HG02798 (cell line): ENCODE measurements at regions not wholly inside any gene's neighbourhood (a gene's known extent, or its start where the extent isn't known, plus 50 kb on each side); places are given as distances from the start of the nearest gene placed in this dataset.

Experiments
- ATAC-seq: cut with Tn5 transposase; IDR thresholded peaks from one replicate; pipeline ENCODE4 v1.9.1; 2021; ENCODE audit warnings: mild to moderate bottlenecking; ENCODE audit not compliant: unreplicated experiment, poor library complexity

DNA sequence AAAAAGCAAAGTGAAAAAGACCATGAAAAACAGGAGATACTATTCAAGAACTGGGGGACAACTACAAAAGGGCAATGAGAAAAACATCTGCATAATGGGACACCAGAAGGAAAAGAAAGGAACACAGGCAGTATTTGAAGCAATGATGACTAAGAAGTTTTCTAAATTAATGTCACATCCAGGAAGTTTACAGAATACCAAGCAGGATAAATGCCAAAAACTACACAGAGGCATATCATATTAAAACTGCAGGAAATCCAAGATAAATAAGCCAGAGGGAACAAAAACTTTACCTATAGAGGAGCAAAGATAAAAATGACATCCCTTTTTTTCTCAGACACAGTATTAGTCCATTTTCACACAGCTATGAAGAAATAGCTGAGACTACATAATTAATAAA lies 193.0 kb downstream of the ERMARD start:
- ATAC-seq: no peak

DNA sequence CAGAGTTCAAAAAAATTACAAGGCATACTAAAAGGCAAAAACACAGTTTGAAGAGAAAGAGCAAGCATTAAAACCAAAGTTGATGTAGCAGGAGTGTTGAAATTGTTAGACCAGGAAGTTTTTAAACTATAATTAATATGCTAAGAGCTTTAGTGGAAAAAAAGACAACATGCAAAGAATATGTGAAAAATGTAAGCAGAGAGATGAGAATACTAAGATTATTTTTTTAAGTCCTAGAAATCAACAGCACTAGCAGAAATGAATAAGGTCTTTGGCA lies 192.6 kb downstream of the ERMARD start:
- no peak for ATAC-seq

DNA sequence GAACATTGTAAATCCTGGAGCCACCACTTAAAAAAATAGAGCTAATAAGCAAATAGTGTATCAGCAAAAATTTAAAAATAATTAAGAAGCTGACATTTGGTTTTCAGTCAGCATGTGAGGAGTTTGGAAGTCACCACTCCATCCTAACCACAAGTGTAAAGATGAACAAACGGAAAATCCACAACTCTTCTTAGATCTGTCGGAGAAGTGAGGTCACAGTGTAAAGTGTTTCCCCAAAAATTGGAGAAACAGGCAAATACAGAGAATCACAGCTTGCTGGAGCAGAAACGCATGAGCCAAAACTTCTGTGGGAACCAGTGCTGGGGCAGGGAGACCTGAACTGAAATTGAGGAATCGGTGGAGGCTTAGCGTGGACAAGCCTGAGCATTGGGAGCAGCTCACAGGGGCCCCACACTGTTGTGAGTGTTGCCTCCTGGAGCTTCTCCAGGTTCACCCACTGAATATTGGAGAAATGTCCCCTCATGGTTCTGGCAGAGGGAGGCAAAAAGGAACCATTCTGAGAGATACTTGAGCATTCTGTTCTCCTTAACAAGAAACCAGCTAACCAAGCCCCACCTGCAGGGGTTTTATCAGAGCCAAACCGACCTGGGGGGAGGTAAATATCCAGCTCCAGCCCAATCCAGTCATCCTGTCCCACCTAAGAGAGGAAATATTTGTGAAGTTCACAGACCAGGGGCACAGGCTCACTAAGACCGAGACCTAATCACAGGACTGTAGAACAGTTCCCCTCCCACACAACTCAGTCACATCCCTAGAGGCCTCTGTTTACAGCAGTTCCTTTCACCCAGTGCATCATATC lies 192.0 kb downstream of the ERMARD start:
- no peak for ATAC-seq

DNA sequence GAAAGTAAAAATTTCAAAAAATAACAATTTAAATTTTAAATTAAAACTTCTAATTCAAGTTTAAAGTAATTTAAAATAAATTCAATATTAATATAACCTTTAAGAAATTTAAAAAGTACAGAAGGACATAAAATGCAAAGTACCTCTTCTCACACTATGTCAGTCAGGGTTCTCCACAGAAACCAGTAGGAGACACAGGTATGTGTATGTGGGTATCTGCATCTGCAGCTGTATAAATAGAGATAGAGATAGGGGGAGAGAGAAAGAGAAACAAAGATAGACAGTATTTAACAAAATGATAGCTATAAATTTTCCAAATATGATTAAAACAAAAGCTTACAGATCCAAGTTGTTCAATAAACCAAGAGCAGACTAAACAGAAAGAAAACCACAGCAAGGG lies 190.8 kb downstream of the ERMARD start:
- no peak for ATAC-seq

DNA sequence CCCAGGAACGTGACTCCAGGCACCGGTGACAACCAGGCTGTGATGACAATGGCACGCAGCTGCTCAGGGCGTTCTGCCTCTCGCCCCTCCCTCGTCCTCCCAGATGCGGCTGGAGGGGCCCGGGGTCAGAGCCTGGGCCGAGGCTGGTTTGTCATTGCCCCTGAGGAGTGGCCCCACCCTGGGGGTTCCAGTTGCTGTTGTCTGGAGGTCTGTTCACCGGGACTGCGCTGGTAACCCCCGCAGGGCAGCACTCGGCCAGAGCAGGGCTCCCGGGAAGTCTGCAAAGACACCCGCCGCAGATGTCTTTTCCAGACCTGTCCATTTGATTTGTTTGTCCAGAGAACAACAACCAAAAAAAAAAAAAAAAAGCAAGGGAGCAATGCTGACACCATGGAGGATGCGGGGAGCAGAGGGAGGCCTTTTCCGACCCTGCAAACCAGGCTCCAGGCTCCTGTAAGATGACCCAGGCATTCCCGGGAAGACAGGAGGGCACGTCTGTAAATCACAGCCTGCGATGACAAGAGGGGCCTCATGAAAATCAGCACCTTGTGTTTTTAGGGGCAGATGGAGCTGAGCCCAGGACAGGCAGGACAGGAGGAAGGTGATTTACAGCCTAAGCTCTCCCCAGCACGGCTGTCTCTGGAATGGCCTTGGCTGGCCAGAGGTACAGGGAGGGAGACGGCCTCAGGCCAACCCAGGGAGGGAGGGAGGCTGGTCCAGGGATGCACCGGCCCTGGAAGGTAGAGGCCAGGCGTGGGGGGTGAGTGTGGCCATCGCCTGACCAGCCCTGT lies 189.3 kb downstream of the ERMARD start:
- no peak for ATAC-seq

DNA sequence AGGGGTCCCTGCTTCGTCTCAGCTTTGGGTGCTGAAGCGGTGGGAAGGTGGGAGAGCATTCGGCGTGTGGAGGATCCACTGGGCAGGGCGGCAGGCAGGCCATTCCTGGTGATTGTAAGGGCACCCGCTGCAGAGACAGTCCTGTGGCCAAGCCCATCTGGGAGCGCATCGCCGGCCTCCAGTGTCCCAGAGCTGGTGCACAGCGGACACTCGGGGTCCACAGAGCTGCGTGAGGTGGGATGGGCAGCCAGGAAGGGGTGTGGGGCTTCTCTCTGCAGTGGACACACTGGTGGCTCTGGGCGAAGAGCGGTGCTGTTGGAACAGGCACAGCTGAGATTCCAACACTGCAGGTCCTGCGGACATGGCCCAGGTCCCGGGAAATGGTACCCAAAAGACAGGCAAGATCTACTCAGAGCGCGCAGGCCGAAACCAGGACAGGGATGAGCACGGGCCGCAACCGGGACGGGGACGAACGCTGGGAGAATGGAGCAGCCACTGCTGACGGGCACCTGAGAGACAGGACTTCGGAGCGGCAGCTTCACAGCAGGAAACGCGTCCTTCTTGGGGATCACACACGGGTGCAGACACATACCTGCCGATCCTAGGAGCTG lies 188.2 kb downstream of the ERMARD start:
- ATAC-seq: no peak

DNA sequence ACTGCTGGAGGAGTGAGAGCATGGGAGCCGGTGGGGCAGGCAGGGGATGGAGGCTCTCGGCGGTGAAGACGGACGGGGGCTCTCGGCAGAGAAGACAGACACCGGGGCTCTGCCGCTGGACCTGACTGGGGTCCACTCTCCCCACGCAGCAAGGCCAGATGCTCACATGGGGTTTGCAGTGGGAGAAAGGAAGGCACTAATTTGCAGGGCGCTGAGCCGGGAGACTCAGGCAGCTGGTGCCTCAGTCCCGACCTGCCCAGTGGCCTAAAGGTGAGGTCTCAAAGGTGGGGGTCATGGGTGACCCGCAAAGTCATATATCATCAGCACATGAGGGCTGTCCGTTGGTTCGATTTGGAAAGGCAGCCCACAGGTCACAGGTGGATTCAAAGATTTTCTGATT lies 187.3 kb downstream of the ERMARD start:
- no peak for ATAC-seq

DNA sequence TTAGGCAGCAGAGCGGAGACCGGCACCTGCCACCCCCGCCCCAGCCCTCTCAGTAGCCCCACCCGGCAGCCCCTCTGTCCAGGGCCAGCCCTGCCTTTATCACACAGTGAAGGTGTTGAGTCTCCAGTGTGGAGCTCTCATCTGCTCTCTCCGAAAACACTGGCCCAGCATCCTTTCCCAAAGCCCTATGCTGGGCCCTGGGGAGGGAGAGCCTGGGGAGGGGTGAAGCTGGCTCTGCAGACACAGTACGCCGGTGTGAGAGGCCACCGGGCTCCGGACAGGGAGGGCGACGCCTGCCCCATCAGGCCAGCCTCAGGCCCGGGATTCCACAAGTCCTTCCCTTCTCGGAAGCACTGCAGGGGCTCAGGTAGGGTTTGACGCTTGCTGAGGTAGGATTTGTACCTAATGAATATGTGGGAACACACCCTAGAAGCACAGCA lies 186.9 kb downstream of the ERMARD start:
- ATAC-seq: no peak

DNA sequence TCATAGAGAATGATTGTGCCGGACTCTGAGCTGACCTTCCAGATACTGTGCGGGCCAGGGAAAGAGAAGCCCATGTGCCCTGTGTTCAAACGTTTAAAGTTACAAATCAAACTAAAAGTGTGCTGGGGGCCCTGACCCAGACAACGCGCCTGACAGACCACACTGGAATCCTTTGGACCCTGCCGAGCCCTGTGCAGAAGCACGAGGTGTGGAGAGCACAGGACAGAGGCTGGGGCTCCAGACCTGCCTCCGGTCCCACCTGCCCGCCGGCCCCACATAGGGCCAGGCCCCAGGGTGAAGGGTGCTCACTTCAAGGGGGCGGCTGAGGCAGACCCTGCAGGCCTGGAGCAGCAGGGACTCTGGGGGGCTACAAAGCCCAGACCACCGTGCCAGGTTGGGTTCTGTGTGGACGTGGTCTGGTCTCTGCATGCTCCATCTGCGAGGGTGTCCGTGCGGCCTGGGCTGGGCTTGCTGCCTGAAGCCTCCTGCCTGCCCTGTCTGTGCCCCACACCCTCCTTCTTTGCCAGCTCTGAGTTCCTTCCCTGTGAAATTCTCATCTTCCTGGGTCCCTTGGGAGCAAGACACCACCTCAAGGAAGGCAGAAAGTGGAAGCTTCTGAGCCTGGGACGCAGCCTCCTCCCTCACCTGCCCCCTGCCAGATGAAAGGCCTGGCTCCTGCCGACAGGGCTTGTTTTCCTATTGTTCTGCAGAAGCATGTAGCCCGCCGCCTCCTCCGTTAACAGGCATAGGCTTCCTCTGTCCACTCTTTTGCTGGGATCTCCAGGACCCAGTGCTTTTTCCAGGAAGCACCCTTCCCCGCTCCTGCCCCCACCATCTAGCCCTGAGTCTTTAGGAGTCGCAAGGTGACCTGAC lies 186.2 kb downstream of the ERMARD start:
- no peak for ATAC-seq

DNA sequence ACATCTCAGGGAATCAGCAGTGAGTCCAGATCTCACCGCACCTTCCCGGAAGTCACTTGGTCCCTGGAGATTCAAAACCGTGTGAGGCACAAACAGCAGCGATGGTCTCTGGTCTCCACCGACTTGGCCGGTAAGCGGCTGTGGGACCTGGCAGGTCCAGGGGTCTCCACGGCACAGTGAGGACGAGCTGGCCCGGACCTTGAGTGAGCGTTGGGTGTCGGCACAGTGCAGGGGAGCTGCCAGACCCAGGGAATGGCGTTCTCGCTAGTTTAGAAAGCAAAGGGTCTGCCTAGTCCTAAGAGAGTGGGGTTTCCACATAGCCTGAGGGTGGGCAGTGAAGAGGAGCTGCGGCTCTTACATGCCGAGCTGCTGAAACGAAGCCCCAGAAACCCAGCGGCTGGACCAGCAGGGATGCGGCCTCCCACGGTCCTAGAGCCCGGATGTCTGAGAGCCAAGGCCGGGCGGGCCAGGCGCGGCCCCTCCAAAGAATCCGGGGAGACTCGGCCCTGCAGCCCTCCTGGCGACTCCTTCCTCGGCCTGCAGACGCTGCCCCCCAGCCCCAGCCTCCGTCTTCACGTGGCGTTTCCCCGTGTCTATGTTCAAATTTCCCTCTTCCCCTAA lies 185.0 kb downstream of the ERMARD start:
- no peak for ATAC-seq

DNA sequence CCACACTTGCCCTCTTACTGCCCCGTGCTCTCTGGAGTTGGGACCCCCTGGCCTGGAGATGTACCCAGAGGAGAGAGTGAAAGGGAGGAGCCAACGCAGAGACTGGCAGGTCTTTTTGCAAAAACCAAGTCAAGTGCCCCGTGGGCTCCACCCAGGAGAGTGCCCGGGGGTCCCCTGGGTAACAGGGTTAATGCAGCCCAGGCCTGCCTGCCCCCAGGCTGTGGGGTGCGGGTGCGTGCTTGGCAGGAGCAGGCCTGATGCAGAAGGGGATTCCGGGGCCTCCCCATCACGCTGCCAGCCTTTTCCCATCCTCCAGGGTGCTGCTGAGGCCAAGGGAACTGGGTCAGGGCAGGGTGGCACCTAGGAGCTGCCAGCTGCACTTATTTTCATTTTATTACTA lies 184.4 kb downstream of the ERMARD start:
- no peak for ATAC-seq

DNA sequence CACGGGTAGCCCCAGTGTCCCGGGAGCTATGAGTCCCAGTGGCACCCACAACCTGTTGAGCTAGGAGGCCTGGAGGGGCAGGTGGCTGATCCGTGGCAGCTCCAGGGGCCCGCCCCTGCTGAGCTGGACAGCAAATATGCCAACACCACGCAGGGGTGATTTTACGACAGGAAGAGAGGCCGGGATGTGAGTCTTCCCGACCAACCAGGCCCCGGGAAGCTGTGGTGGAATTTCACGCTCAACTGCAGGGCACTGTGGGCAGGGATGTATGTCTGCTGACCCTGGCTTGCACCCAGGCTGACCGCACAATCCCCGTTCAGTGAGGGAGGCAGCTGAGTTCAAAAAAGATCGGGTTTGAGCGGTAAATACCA lies 183.9 kb downstream of the ERMARD start:
- ATAC-seq: no peak

DNA sequence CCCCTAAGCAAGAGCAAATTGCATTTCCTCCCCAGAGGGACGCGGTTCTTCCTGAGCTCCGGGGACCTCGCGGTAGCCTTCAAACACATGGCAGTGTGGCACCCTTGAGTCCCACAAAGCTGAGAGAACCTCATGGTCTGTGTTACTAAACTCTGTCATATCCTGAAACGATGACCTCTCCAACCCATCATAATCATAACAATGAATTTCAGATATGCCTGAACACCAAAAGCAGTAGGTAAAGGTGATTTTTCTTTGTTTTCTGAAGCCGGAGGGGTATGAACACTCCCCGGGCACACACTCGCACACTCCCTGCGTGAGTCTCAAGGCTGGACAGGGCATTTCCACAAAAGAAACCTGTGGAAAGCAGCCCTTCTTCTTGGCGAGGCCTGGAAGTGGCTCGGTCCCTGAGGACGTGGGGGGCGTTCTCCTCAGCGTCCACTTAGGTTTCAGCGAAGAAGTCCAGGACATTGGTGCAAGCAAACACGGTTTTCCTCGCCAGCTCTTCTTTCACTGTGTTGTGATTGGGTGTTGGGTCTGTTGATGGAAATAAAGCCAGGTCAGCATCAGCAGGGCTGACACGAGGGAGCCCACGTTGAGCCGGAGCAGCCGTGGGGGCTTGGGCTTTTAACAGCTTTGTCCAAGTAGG lies 183.4 kb downstream of the ERMARD start:
- no peak for ATAC-seq

DNA sequence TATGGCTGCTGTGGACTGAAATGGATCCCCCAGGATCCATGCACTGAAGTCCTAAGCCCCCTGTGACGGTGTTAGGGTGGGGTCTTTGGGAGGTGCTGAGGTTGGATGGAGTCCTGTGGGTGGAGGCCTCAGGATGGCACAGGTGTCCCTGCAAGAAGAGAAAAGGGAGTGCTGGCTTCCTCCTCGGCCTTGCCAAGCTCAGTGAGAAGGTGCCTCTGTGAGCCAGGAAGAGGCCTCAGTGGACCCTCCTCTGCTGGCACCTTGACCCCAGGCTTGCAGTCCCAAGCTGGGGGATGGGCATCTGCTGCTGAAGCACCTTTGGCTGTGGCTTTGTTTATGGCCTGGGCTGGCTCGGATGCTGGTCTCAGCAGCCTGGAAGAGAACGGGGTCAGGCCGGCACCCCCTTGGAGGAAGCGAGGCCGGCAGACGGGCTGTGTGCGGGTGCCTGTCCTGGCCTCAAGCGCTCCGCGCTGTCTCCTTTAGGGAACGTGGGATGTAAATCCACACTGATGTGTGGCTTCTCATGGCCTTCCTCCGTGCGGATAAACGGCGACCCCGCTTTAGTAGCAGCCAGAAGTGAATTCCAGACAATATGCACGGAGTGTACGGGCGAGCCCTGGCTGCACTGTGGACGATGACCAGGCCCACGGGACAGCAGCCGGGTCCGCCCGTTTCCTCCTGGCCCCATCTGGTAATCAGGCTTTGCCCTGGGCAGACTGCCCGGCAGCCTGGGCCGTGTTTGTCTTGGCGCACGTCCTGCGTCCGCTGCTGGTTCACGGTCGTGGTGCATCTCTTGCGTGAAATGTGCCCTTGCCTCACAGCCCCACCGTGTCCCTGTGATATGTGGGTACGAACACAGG lies 182.6 kb downstream of the ERMARD start:
- no peak for ATAC-seq

DNA sequence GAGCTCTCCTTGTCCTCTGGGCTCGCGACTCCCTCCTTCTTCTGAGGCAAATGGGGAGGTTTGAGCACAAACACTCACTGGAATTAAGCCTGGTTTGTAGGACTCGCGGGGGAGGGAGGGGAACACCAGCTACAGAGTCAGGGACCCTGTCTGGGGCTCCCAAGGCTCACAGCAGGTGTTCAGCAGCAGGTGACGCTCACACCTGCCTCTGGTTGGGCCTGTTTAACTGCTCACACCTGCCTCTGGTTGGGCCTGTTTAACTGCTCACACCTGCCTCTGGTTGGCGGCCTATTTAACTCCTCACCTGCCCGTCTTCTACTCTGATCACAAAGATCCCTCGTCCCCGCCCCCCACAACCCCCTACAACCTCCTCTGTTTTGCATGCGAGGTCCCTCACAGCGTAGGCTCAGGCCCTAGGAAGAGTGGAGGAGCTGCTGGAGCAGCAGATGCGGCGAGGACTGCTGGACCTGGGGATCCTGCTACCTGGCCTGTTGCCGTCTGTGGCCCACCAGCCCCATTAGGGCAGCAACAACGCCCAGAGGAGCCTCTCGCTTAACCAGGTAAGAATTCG lies 181.9 kb downstream of the ERMARD start:
- no peak for ATAC-seq

DNA sequence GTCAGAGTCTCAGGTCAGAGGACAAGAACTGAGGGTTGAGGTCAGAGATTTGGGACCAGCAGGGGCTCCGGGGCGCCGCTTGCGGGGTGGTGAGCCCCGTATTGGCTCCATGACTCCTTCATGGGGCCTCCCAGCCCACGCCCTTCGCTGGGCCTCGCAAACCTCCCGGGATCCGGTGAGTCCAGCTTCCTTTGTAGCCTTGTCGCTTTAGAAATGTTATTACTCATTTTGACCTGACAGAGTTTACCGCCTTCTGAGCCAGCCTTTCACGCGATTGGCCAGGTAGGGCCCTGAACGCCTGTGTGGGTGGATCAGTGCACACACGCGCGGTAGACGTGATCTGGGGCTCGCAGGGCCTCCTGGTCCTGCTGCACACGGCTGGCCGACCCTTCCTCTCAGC lies 181.1 kb downstream of the ERMARD start:
- no peak for ATAC-seq

DNA sequence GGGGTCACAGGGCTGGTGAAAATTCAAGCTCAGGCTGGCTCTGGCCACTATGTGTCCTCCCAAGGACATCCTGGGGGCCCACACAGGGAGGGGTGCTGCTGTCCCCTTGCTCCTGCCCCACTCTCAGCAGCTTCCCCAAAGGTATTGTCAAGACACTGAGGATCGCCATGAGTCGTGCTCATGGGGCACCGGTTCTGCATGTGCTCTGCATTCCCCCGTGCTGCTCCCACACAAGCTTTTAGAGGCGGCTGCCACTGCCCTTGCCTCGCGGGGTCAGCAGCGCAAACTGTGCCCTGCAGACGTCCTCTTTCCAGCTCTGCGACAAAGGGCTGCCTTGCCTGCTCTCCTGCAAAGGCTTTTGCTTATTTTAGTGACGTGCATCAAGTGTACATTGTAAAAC lies 179.8 kb downstream of the ERMARD start:
- no peak for ATAC-seq

DNA sequence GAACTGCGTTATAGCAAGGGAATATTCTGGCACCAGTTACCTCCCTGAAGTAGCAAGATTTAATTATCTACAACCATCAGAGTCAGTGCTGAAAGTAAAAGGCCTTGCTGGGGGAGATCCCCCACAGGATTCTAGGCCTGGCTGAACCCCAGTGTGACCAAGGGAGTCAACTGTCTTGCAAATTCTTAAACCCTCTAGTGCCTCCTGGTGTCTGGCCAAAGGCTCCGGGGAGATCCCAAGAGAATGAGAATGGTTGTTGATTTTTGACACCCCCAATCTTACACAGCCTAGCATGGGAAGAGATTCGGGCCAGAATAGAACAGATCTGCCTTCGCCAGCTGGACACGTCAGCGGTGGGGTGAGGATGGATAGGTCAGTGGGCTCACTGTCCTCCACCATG lies 179.4 kb downstream of the ERMARD start:
- no peak for ATAC-seq

DNA sequence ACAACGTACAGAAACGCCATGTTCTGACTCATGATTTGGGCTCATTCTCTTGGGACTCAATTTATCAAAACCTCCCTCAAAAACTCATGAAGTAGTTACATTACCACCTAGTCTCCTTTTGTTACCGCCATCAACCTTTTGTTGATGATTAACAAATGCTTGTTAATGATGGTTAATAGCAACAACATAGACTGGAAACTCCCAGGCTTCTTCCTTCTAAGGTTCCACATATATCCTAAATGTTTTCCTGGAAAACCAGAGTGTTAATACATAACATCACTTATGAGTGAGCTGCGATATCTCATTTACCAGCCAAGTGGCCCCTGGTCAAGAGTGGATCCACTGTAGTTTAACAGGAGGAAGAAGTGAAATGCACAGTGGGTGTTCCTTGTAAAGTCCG lies 176.3 kb downstream of the ERMARD start:
- no peak for ATAC-seq
